H1 (cell line): ENCODE measurements at regions not wholly inside any gene's neighbourhood (a gene's known extent, or its start where the extent isn't known, plus 50 kb on each side); places are given as distances from the start of the nearest gene placed in this dataset.

Source experiments
- CTCF ChIA-PET: fragments of 300-600 bp; sonication (Branson Sonifier 250); formaldehyde crosslinking; loops from one replicate; lab custom pipeline; 2021; ENCODE audit not compliant: partially characterized antibody; lab: Charles Lee
- POLR2A ChIA-PET: fragments of 300-600 bp; sonication (Branson Sonifier 250); formaldehyde crosslinking; loops from one replicate; lab custom pipeline; 2021; ENCODE audit warnings: inconsistent platforms; ENCODE audit not compliant: partially characterized antibody; lab: Charles Lee
- DNase-seq, 2 experiments: peaks; one replicate each; pipeline versions ENCODE4 v3.0.0 to v3.0.0-alpha.2; 2010 to 2022; ENCODE audit warnings: low spot score in 2 of 2, low read depth in 1 of 2, mixed read lengths in 1 of 2
- FAIRE-seq: peaks from 2 replicates; lab custom pipeline; 2011; peaks lifted over from hg19 to GRCh38; lab: Jason Lieb, UNC
- H2AFZ ChIP-seq: 2 replicates; pipeline ENCODE4 v1.8.1; 2012; ENCODE audit warnings: low read length, inconsistent platforms
- H2AK5ac ChIP-seq: 2 replicates; pipeline ENCODE4 v1.6.1; 2013; ENCODE audit warnings: low read depth, low read length
- H2BK120ac ChIP-seq: replicated peaks from 2 replicates; pipeline ENCODE3; 2013; ENCODE audit warnings: low read depth, low read length, inconsistent platforms
- H2BK12ac ChIP-seq: 2 replicates; pipeline ENCODE4 v1.6.1; 2013; ENCODE audit warnings: low read depth, low read length
- H2BK15ac ChIP-seq: 2 replicates; pipeline ENCODE4 v1.6.1; 2013; ENCODE audit warnings: low read length
- H2BK20ac ChIP-seq: 2 replicates; pipeline ENCODE4 v1.6.1; 2013; ENCODE audit warnings: low read length
- H2BK5ac ChIP-seq: 2 replicates; pipeline ENCODE4 v1.6.1; 2013; ENCODE audit warnings: low read depth, low read length
- H3K14ac ChIP-seq: 2 replicates; pipeline ENCODE4 v1.6.1; 2013; ENCODE audit warnings: inconsistent platforms; ENCODE audit not compliant: insufficient read length
- H3K18ac ChIP-seq: 2 replicates; pipeline ENCODE4 v1.6.1; 2013; ENCODE audit warnings: low read length; ENCODE audit errors: extremely low read depth
- H3K23ac ChIP-seq: 2 replicates; pipeline ENCODE4 v1.6.1; 2013; ENCODE audit warnings: inconsistent platforms; ENCODE audit not compliant: insufficient read length
- H3K23me2 ChIP-seq: 2 replicates; pipeline ENCODE4 v1.6.1; 2013; ENCODE audit warnings: low read depth, low read length
- H3K27ac ChIP-seq: 2 replicates; pipeline ENCODE4 v1.6.1; 2011; ENCODE audit warnings: low read depth, low read length, inconsistent platforms
- H3K27me3 ChIP-seq, 4 experiments: replicated peaks in 1 of 4; 1 replicate in 1 of 4; 2 replicates in 3 of 4; pipeline versions ENCODE4 v1.6.1 to v1.8.1; 2011 to 2013; ENCODE audit warnings: low read length in 3 of 4, mild to moderate bottlenecking in 3 of 4, inconsistent platforms in 2 of 4, mixed read lengths in 2 of 4, moderate library complexity in 1 of 4; ENCODE audit not compliant: control insufficient read depth in 3 of 4, insufficient read depth in 3 of 4; ENCODE audit errors: extremely low read depth in 1 of 4
- H3K36me3 ChIP-seq, 4 experiments: 2 replicates each; pipeline versions ENCODE4 v1.6.1 to v1.8.1; 2011 to 2013; ENCODE audit warnings: mild to moderate bottlenecking in 4 of 4, low read length in 3 of 4, moderate library complexity in 2 of 4, control low read depth in 1 of 4, inconsistent platforms in 1 of 4; ENCODE audit not compliant: insufficient read depth in 4 of 4, control insufficient read depth in 2 of 4
- H3K4ac ChIP-seq: replicated peaks from 2 replicates; pipeline ENCODE3; 2013; ENCODE audit warnings: low read length, low read depth, mixed read lengths, inconsistent platforms; ENCODE audit not compliant: insufficient read length
- H3K4me1 ChIP-seq, 4 experiments: replicated peaks in 1 of 4; 1 replicate in 1 of 4; 2 replicates in 3 of 4; pipeline versions ENCODE4 v1.6.1 to v1.8.1; 2011 to 2013; ENCODE audit warnings: low read length in 3 of 4, inconsistent platforms in 2 of 4, mixed read lengths in 1 of 4; ENCODE audit not compliant: insufficient read depth in 4 of 4, control insufficient read depth in 3 of 4
- H3K4me2 ChIP-seq, 2 experiments: 2 replicates each; pipeline versions ENCODE4 v1.6.1 to v1.8.1; 2011 to 2013; ENCODE audit warnings: low read depth in 2 of 2, low read length in 2 of 2, control low read depth in 1 of 2, inconsistent platforms in 1 of 2, mild to moderate bottlenecking in 1 of 2; ENCODE audit not compliant: insufficient read depth in 1 of 2
- H3K4me3 ChIP-seq, 4 experiments: fragments of 200-600, 300-600 bp in 1 of 4; sonication (generic), shearing (Covaris generic), sonication (Bioruptor Twin) in 1 of 4; 2 replicates each; pipeline versions ENCODE4 v1.5.1 to v1.8.1; 2011 to 2016; ENCODE audit warnings: low read length in 4 of 4, low read depth in 3 of 4, control low read depth in 2 of 4, inconsistent platforms in 2 of 4, mild to moderate bottlenecking in 2 of 4, mixed read lengths in 1 of 4, moderate library complexity in 1 of 4; ENCODE audit not compliant: insufficient read depth in 2 of 4; ENCODE audit errors: extremely low read depth in 1 of 4
- H3K56ac ChIP-seq: replicated peaks from 2 replicates; pipeline ENCODE3; 2013; ENCODE audit warnings: low read depth, mild to moderate bottlenecking, mixed read lengths, low read length, inconsistent platforms; ENCODE audit not compliant: insufficient read length
- H3K79me1 ChIP-seq: 2 replicates; pipeline ENCODE4 v1.6.1; 2013; ENCODE audit warnings: low read depth, low read length, control low read depth
- H3K79me2 ChIP-seq, 2 experiments: 2 replicates each; pipeline versions ENCODE4 v1.6.1 to v1.8.1; 2012 to 2013; ENCODE audit warnings: low read length in 2 of 2, mild to moderate bottlenecking in 2 of 2, inconsistent platforms in 1 of 2; ENCODE audit not compliant: insufficient read depth in 2 of 2, control insufficient read depth in 1 of 2
- H3K9ac ChIP-seq, 4 experiments: replicated peaks in 1 of 4; 1 replicate in 1 of 4; 2 replicates in 3 of 4; pipeline versions ENCODE4 v1.6.1 to v1.8.1; 2011 to 2013; ENCODE audit warnings: low read depth in 3 of 4, low read length in 3 of 4, control low read depth in 2 of 4, mild to moderate bottlenecking in 2 of 4, moderate library complexity in 2 of 4, inconsistent platforms in 1 of 4; ENCODE audit errors: extremely low read depth in 1 of 4
- H3K9me3 ChIP-seq, 2 experiments: 2 replicates each; pipeline versions ENCODE4 v1.6.1 to v1.8.1; 2012 to 2013; ENCODE audit warnings: mild to moderate bottlenecking in 2 of 2, moderate library complexity in 2 of 2, control low read depth in 1 of 2, inconsistent platforms in 1 of 2, low read depth in 1 of 2, low read length in 1 of 2, mixed read lengths in 1 of 2; ENCODE audit not compliant: insufficient read depth in 2 of 2
- H4K20me1 ChIP-seq, 2 experiments: replicated peaks in 1 of 2; 2 replicates each; pipeline versions ENCODE3 to v1.8.1; 2011 to 2013; ENCODE audit warnings: inconsistent platforms in 2 of 2, low read length in 2 of 2, mild to moderate bottlenecking in 1 of 2; ENCODE audit not compliant: insufficient read depth in 2 of 2, control insufficient read depth in 1 of 2
- H4K5ac ChIP-seq: 2 replicates; pipeline ENCODE4 v1.6.1; 2013; ENCODE audit warnings: low read length, low read depth, mixed read lengths, inconsistent platforms; ENCODE audit not compliant: insufficient read length
- H4K8ac ChIP-seq: 2 replicates; pipeline ENCODE4 v1.8.0; 2013; ENCODE audit warnings: mild to moderate bottlenecking, moderate library complexity, low read length, inconsistent platforms; ENCODE audit not compliant: insufficient read depth; ENCODE audit errors: extremely low read depth
- H4K91ac ChIP-seq: replicated peaks from 2 replicates; pipeline ENCODE3; 2013; ENCODE audit warnings: low read length, mixed read lengths, inconsistent platforms; ENCODE audit not compliant: insufficient read length
- CHD2 ChIP-seq: IDR thresholded peaks from 2 replicates; pipeline ENCODE4 v1.6.1; 2012; ENCODE audit warnings: low read length, improper control_type of control experiment
- CREB1 ChIP-seq: IDR thresholded peaks from 2 replicates; pipeline ENCODE4 v1.6.1; 2012; ENCODE audit warnings: inconsistent platforms
- CTBP2 ChIP-seq: IDR thresholded peaks from 2 replicates; pipeline ENCODE4 v1.7.0; 2011; ENCODE audit warnings: borderline replicate concordance, mild to moderate bottlenecking, moderate library complexity, mixed read lengths, low read length; ENCODE audit not compliant: insufficient read depth, insufficient read length
- CTCF ChIP-seq, 3 experiments: IDR thresholded peaks; 1 replicate in 2 of 3; 2 replicates in 1 of 3; pipeline versions ENCODE4 v1.5.1 to v1.6.1; 2011; ENCODE audit warnings: low read length in 3 of 3, mild to moderate bottlenecking in 3 of 3, inconsistent platforms in 2 of 3, low read depth in 1 of 3, moderate library complexity in 1 of 3; ENCODE audit not compliant: insufficient read depth in 1 of 3; ENCODE audit errors: control extremely low read depth in 1 of 3
- KDM5A ChIP-seq: fragments of 200-600 bp; IDR thresholded peaks from 2 replicates; pipeline ENCODE4 v1.7.1; 2012; ENCODE audit warnings: mild to moderate bottlenecking, low read length, inconsistent platforms, mixed read lengths
- PHF8 ChIP-seq: fragments of 200-600 bp; sonication (generic); conservative IDR thresholded peaks from 2 replicates; pipeline ENCODE4 v1.7.1; 2012; ENCODE audit warnings: low read depth, mild to moderate bottlenecking, inconsistent platforms, low read length, moderate library complexity
- POLR2A ChIP-seq, 2 experiments: IDR thresholded peaks; 1 replicate in 1 of 2; 2 replicates in 1 of 2; pipeline ENCODE4 v1.6.1; 2011; ENCODE audit warnings: low read depth in 2 of 2, low read length in 2 of 2, mild to moderate bottlenecking in 2 of 2; ENCODE audit errors: control extremely low read depth in 1 of 2
- SIN3A ChIP-seq, 2 experiments: IDR thresholded peaks in 1 of 2; conservative IDR thresholded peaks in 1 of 2; 2 replicates each; pipeline ENCODE4 v1.6.1; 2011 to 2012; ENCODE audit warnings: low read length in 2 of 2, improper control_type of control experiment in 1 of 2, low read depth in 1 of 2, mild to moderate bottlenecking in 1 of 2
- SRF ChIP-seq: IDR thresholded peaks from 2 replicates; pipeline ENCODE4 v1.6.1; 2011; ENCODE audit warnings: mild to moderate bottlenecking, low read depth, low read length, moderate library complexity
- TCF12 ChIP-seq: IDR thresholded peaks from 2 replicates; pipeline ENCODE4 v1.6.1; 2011; ENCODE audit warnings: low read depth, mild to moderate bottlenecking, low read length
- YY1 ChIP-seq: IDR thresholded peaks from 2 replicates; pipeline ENCODE4 v1.6.1; 2011; ENCODE audit warnings: low read depth, mild to moderate bottlenecking, low read length
- WGBS, 2 experiments: shearing (Covaris generic) in 1 of 2; methylation state at CpG; one replicate each; pipeline versions ENCODE4 v1.1.6 to v1.1.7; 2013 to 2015; ENCODE audit warnings: low lambda C conversion rate in 2 of 2, mixed read lengths in 2 of 2, inconsistent platforms in 1 of 2, low coverage in 1 of 2, missing lambda C conversion rate in 1 of 2; ENCODE audit not compliant: insufficient replicate concordance in 2 of 2, insufficient coverage in 1 of 2, insufficient read length in 1 of 2; ENCODE audit errors: extremely low coverage in 1 of 2, missing lambda C conversion rate in 1 of 2; 5-methylcytosine and 5-hydroxymethylcytosine counted together

DNA sequence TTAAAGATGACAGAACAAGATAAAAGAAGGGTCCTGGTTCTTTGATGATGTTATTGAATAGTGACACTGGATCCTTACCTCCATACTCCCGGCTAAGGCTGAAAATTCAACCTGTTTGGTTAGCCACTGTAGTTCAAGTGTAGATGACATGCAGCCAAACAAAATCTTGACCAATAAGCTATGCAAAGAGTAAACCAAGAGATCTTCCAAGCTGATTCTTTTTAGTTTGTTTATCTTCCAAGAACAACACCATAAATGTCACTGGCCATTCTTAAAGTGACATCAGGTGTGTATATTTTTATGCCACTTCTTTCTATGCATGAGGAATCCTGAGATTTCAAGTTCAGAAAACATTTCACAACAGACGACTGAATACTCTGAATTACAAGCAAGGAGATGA is 141.5 kb upstream of the FST start:
- H3K4me1 ChIP-seq = no peaks in the 10 kb centered on the region
- TF ChIP-seq KDM5A = no peak
- no peak for TF ChIP-seq CTBP2
- no peak for TF ChIP-seq CTCF (IDR thresholded peaks at IDR 0.05; ENCODE audit: control extremely low read depth in 1 of 3, insufficient read depth in 1 of 3, low read depth in 1 of 3, low read length in 3 of 3)
- TF ChIP-seq CHD2 = no peak
- no peak for TF ChIP-seq CREB1
- no peak for TF ChIP-seq PHF8
- no peak for TF ChIP-seq SIN3A (conservative IDR thresholded peaks at IDR 0.05 in 1 of 2, IDR thresholded peaks at IDR 0.05 in 1 of 2; ENCODE audit: low read depth in 1 of 2, low read length in 2 of 2)
- TF ChIP-seq TCF12 = no peak
- TF ChIP-seq YY1 = no peak
- no peak for TF ChIP-seq SRF
- TF ChIP-seq POLR2A (IDR thresholded peaks at IDR 0.05; ENCODE audit: control extremely low read depth in 1 of 2, low read depth in 2 of 2, low read length in 2 of 2) = no peak
- TF ChIP-seq, all 59 proteins: peak for 0
- ChIA-PET CTCF (interaction anchor here (0.6 to 1.5 kb wide), 5 partner anchors 13 to 798 kb away, joined by 3 to 6 read pairs (median 3); no protein-coding TSS in a partner anchor), POLR2A (no interaction called here)
- no peaks in the 10 kb centered on the region for H3K36me3 ChIP-seq
- H2AK5ac ChIP-seq = no peak overlapping the region
- H2BK12ac ChIP-seq = no peak overlapping the region
- no peak overlapping the region for H2BK120ac ChIP-seq
- 83% methylated on average over 2 of the region's 2 CpGs; no CpG with 5 or more reads in 1 of the 2 experiments for WGBS, 2 experiments
- H4K5ac ChIP-seq = no peak overlapping the region
- H3K79me1 ChIP-seq = no peaks in the 10 kb centered on the region
- H3K9me3 ChIP-seq = 0 out of 4 replicates have a peak, but pooled peaks cover 0 to 4% of the 10 kb centered on the region in 2 experiments
- H2BK20ac ChIP-seq = no peak overlapping the region
- H4K91ac ChIP-seq = no peak overlapping the region
- no peak overlapping the region for H3K4me3 ChIP-seq
- H2BK15ac ChIP-seq = no peak overlapping the region
- FAIRE-seq = no peak
- H4K20me1 ChIP-seq = no peaks in the 10 kb centered on the region
- H3K27ac ChIP-seq = no peak overlapping the region
- no peaks in the 10 kb centered on the region for H3K23me2 ChIP-seq
- no peak overlapping the region for H3K14ac ChIP-seq
- H3K23ac ChIP-seq = no peak overlapping the region
- H3K4me2 ChIP-seq = no peak overlapping the region
- no peak for DNase-seq
- H4K8ac ChIP-seq = no peak overlapping the region
- no peak overlapping the region for H2AFZ ChIP-seq
- H3K56ac ChIP-seq = no peak overlapping the region
- H3K79me2 ChIP-seq = no peaks in the 10 kb centered on the region
- no peaks in the 10 kb centered on the region for H3K27me3 ChIP-seq
- H2BK5ac ChIP-seq = no peak overlapping the region
- no peak overlapping the region for H3K9ac ChIP-seq
- H3K18ac ChIP-seq = no peak overlapping the region
- no peak overlapping the region for H3K4ac ChIP-seq
